ENCODE measurements at regions not wholly inside any gene's neighbourhood (a gene's known extent, or its start where the extent isn't known, plus 50 kb on each side); places are given as distances from the start of the nearest gene placed in this dataset.

DNA sequence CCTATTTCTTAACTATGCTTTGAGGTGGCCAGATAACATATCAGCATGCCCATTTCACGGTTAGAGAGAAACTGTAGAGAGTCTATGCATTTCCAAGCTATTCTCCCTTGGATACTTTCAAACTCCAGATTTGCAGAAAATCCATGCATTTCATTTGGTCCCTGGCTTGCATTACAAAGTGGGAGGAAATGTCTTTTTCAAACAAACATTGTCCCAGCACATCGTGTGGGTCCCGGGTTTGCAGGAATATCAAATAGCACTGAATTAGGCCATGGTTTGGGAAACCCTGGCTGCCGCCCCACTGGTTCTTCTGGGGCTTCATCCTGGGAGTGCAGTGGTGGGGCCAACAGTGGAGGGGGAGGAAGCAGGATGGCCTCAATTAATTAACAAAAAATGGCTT, 171.9 kb downstream of the IRX5 start:
- Mint-ChIP-seq H3K9me3 (peaks cover 0 to 7% (median 0%) of the 10 kb centered on the region in 6 donors), H3K4me3 (no peak overlapping the region), H3K27me3 (ENCODE audit: low read depth in 3 of 3) (peaks cover 0 to 6% (median 0%) of the 10 kb centered on the region in 3 donors), H3K36me3 (no peaks in the 10 kb centered on the region), H3K27ac (no peak overlapping the region), H3K4me1 (no peaks in the 10 kb centered on the region)
- no peak for DNase-seq

DNA sequence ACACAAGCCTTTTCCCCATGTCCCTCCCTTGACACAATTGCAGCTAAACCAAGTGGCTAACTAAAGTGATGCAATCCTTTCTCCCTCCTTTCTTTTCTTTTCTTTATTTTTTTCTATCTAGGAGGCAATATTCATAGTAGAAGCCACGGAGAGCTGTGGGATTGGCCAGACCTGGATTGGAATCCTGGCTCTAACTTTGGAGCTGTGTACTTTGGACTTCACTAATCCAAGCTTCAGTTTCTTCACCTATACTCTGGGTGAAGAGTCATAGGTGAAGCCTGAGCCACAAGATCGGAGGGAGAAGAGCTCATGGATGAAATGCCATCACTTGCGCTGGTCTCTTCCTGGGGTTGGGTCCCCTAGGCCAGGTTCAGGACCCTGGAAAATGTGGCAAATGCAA, 177.2 kb downstream of the IRX5 start:
- H3K27ac Mint-ChIP-seq: no peak overlapping the region
- no peaks in the 10 kb centered on the region for H3K36me3 Mint-ChIP-seq
- no peak overlapping the region for H3K4me3 Mint-ChIP-seq
- H3K4me1 Mint-ChIP-seq: no peaks in the 10 kb centered on the region
- peaks cover 3 to 4% (median 3%) of the 10 kb centered on the region in 3 donors for H3K27me3 Mint-ChIP-seq (ENCODE audit: low read depth in 3 of 3)
- DNase-seq: no peak
- H3K9me3 Mint-ChIP-seq: no peaks in the 10 kb centered on the region

DNA sequence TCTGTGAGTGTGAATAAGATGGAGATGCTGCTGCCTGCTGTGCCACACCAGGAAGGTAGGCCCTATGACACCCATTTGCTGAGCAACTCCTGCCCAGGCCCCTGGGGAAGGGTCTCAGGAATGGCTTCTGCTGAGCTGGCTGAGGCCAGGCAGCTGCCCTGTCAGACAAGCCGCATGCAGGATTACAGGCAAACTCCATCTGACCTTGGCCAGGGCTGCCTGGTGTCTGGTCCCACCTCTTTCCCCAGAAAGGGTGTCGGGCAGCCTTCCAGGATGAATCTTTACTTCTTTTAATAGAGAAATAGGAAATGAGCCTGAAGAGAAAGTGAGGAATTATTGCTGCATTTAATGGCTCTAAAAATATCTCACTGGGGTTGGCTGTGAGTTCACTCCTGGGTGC, 182.5 kb downstream of the IRX5 start:
- Mint-ChIP-seq H3K27ac (no peak overlapping the region), H3K4me1 (no peaks in the 10 kb centered on the region), H3K4me3 (no peak overlapping the region), H3K36me3 (no peaks in the 10 kb centered on the region), H3K27me3 (ENCODE audit: low read depth in 3 of 3) (peaks cover 0 to 4% (median 4%) of the 10 kb centered on the region in 3 donors), H3K9me3 (no peaks in the 10 kb centered on the region)
- DNase-seq: no peak

GRCh38 chr16:55115506-55115905, 184.8 kb downstream of the IRX5 start:
- no peak overlapping the region for H3K27ac Mint-ChIP-seq

DNA sequence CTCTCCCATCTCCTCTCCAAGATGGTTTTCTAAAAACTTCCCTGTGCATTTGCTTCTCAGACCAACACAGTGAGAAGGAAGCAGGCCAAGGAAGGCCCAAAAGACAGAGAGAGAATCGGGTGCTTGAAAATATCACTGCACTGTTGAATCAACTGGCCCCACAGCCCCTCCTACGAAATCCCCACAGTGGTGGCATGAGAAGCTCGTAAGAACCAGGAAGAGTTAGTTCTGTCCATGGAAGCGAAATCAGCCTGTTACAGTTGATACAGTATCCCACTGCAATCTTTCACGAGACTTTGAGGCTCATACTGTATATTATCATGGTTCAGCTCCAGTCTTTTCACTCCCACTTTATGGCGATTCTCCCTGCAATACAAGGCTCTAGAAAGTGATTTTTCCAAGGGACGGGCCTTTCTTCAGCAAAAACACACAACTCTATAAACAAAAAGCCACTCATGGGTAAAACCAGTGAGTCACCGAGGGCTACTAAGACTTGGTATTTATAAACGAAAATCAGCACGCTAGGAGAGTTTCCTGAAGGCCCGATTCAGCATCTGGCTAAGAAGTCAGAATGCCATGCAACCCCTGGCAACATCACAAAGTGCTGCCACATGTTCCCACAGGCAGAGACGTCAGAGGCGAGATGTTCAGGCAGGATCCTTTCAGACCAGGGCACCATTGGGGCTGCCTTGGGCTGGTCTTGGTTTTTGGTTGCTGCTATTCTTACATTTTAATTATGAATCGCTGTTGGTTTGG, 185.7 kb downstream of the IRX5 start:
- H3K4me1 Mint-ChIP-seq: no peaks in the 10 kb centered on the region
- no peak for DNase-seq
- H3K4me3 Mint-ChIP-seq: no peak overlapping the region
- no peaks in the 10 kb centered on the region for H3K9me3 Mint-ChIP-seq
- H3K36me3 Mint-ChIP-seq: no peaks in the 10 kb centered on the region
- H3K27ac Mint-ChIP-seq: no peak overlapping the region
- peaks cover 0 to 7% (median 5%) of the 10 kb centered on the region in 3 donors for H3K27me3 Mint-ChIP-seq (ENCODE audit: low read depth in 3 of 3)

More at GRCh38 chr16:55115506-55115905, 184.8 kb downstream of the IRX5 start:
- no peak overlapping the region for H3K4me3 Mint-ChIP-seq
- peaks cover 0 to 5% (median 4%) of the 10 kb centered on the region in 3 donors for H3K27me3 Mint-ChIP-seq (ENCODE audit: low read depth in 3 of 3)
- no peaks in the 10 kb centered on the region for H3K36me3 Mint-ChIP-seq
- DNase-seq: no peak
- H3K9me3 Mint-ChIP-seq: no peaks in the 10 kb centered on the region
- no peaks in the 10 kb centered on the region for H3K4me1 Mint-ChIP-seq

DNA sequence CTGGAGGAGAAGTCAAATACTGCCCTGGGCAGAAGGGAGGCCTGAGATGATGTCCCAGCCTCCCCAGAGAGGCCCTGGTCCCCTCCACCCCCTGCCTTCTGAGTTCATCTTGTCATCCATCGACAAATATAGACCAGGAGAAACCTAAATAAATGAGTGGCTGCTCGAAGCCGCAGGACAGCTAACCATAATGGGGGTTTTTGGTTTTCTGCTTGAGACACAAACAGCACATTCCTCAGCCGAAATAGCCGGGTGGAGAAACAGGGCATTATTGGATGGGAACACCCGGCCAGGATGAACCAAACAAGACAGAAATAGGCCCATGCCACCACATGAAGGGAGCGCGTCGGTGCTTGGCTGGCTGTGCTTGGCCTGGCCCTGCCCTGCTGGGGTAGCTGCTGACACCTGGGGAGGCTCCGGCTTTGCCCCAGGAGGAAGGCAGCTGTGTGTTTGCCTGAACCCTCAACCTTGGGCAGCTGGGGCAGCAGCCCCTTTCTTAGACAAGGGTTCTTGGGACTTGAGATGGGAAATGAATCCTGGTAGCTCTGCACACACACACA, 188.1 kb downstream of the IRX5 start:
- peaks cover 0 to 5% (median 5%) of the 10 kb centered on the region in 3 donors for H3K27me3 Mint-ChIP-seq (ENCODE audit: low read depth in 3 of 3)
- H3K4me1 Mint-ChIP-seq: no peaks in the 10 kb centered on the region
- H3K9me3 Mint-ChIP-seq: no peaks in the 10 kb centered on the region
- no peak for DNase-seq
- no peaks in the 10 kb centered on the region for H3K36me3 Mint-ChIP-seq
- H3K4me3 Mint-ChIP-seq: no peak overlapping the region
- H3K27ac Mint-ChIP-seq: no peak overlapping the region

DNA sequence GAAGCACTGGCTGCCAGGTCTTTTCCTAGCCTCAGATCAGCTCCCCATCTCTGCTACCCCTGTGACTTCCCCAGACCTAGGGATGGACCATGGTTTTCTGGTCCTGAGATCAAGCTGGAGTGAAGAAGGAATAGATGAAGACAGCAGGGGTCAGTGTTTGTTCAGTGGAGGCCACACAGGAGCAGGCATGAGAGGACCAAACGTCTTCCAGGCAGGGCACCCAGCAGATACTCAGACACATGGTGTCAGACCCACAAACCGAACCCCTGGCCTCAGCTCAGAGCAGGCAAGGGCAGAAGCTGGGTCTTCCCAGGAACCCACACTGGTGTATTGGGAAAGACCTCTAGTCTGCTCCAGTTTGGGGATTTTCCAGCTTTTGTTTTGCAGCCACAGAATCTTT, 189.7 kb downstream of the IRX5 start:
- H3K4me1 Mint-ChIP-seq: no peaks in the 10 kb centered on the region
- H3K36me3 Mint-ChIP-seq: no peaks in the 10 kb centered on the region
- peaks cover 0 to 5% (median 5%) of the 10 kb centered on the region in 3 donors for H3K27me3 Mint-ChIP-seq (ENCODE audit: low read depth in 3 of 3)
- no peak overlapping the region for H3K27ac Mint-ChIP-seq
- no peak overlapping the region for H3K4me3 Mint-ChIP-seq
- no peaks in the 10 kb centered on the region for H3K9me3 Mint-ChIP-seq
- no peak for DNase-seq

- Mint-ChIP-seq H3K27me3 (ENCODE audit: low read depth in 3 of 3) (peaks cover 0 to 5% (median 5%) of the 10 kb centered on the region in 3 donors), H3K36me3 (no peaks in the 10 kb centered on the region), H3K27ac (no peak overlapping the region), H3K9me3 (no peaks in the 10 kb centered on the region), H3K4me1 (no peaks in the 10 kb centered on the region), H3K4me3 (no peak overlapping the region)
- DNase-seq: no peak
Observed at GRCh38 chr16:55120826-55121225, 190.2 kb downstream of the IRX5 start.

DNA sequence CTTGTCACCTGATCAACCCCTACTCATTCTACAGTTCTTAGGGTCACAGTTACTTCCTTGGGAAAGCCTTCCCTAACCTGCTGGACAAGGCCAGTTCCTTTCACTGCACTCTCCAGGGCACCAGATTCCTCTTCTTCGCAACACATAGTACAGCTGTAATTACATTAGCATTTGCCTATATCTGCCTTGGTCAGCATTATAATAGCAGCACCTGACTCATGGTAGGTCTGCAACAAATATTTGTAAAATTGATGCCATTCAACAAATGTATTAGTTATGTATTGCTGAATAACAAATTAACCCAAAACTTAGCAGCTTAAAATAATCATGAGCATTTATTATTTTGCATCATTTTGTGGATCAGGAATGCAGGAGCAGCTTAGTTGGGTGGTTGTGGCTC, 193.0 kb downstream of the IRX5 start:
- DNase-seq: no peak
- H3K9me3 Mint-ChIP-seq: peaks cover 0 to 3% (median 0%) of the 10 kb centered on the region in 6 donors
- H3K27ac Mint-ChIP-seq: no peak overlapping the region
- H3K36me3 Mint-ChIP-seq: no peaks in the 10 kb centered on the region
- no peaks in the 10 kb centered on the region for H3K4me1 Mint-ChIP-seq
- no peak overlapping the region for H3K4me3 Mint-ChIP-seq
- H3K27me3 Mint-ChIP-seq (ENCODE audit: low read depth in 3 of 3): peaks cover 0 to 3% (median 0%) of the 10 kb centered on the region in 3 donors

DNA sequence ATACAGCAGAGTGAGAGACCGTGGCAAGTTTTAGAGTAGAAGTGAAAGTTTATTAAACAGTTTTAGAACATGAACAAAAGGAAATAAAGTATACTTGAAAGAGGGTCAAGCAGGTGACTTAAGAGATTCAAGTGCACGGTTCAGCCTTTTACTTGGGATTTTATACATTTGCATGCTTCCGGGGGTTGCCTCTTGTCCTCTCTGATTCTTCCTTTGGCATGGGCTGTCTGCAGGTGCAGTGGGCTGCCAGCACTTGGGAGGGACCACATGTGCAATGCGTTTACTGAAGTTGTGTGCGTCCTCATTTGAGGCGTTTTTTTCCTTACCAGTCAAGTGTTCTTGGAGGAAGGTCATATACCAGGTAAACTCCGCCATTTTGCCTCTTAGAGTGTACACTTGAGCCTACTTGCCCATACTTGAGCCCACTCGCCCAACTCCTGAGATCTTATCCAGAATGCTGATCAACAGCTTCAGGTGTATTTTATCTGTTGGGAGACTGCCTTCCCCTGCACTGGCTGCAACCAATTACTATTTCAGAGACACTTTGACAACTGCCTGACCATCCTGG, 195.2 kb downstream of the IRX5 start:
- no peaks in the 10 kb centered on the region for H3K4me1 Mint-ChIP-seq
- H3K4me3 Mint-ChIP-seq: no peak overlapping the region
- H3K27me3 Mint-ChIP-seq (ENCODE audit: low read depth in 3 of 3): peaks cover 0 to 4% (median 0%) of the 10 kb centered on the region in 3 donors
- peaks cover 0 to 3% (median 0%) of the 10 kb centered on the region in 6 donors for H3K9me3 Mint-ChIP-seq
- no peak for DNase-seq
- H3K27ac Mint-ChIP-seq: no peak overlapping the region
- H3K36me3 Mint-ChIP-seq: no peaks in the 10 kb centered on the region

DNA sequence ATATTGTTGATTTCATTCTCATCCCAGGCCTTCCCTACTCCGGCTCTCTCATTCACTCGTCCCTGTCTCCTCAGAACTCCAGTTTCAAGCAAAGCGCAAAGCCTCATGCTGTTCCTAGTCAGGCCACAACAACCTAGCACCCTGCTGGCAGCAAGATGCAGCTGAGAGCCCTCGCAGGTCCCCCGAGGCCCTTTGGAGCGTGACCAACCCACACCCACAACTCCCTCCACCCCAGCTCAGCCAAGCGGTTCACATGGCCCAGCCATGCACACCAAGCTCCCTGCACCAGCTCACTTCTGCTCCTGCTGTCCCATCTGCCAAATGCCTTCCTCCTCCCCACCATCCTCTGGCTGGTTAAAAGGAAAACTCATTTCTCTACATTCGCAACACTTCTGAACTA, 195.8 kb downstream of the IRX5 start:
- H3K36me3 Mint-ChIP-seq: no peaks in the 10 kb centered on the region
- DNase-seq: no peak
- no peaks in the 10 kb centered on the region for H3K4me1 Mint-ChIP-seq
- H3K27me3 Mint-ChIP-seq (ENCODE audit: low read depth in 3 of 3): peaks cover 0 to 2% (median 0%) of the 10 kb centered on the region in 3 donors
- peaks cover 0 to 3% (median 0%) of the 10 kb centered on the region in 6 donors for H3K9me3 Mint-ChIP-seq
- H3K4me3 Mint-ChIP-seq: no peak overlapping the region
- H3K27ac Mint-ChIP-seq: no peak overlapping the region

DNA sequence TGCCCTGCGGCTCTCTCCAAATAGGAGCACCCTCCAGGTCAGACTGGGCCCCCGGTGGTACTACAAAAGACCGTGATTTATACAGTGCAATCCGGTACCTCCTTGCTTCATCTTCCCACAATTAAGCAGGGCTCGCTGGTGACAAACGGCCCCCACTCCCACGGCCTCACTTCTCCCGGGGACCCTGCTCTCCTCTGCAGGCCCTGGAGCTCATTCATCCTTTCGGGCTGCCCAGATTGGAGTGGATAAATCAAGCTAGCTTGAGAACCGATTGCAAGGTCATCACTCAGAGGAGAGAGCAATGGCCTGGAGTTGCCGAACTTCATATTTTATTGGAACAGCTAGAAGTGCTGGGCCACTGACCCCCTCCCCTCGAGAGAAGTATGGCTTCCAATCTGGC, 193.5 kb upstream of the IRX6 start:
- H3K36me3 Mint-ChIP-seq: no peaks in the 10 kb centered on the region
- peaks cover 0 to 3% (median 0%) of the 10 kb centered on the region in 6 donors for H3K9me3 Mint-ChIP-seq
- no peak overlapping the region for H3K27ac Mint-ChIP-seq
- peaks cover 0 to 3% (median 2%) of the 10 kb centered on the region in 3 donors for H3K27me3 Mint-ChIP-seq (ENCODE audit: low read depth in 3 of 3)
- H3K4me3 Mint-ChIP-seq: no peak overlapping the region
- no peaks in the 10 kb centered on the region for H3K4me1 Mint-ChIP-seq
- no peak for DNase-seq

DNA sequence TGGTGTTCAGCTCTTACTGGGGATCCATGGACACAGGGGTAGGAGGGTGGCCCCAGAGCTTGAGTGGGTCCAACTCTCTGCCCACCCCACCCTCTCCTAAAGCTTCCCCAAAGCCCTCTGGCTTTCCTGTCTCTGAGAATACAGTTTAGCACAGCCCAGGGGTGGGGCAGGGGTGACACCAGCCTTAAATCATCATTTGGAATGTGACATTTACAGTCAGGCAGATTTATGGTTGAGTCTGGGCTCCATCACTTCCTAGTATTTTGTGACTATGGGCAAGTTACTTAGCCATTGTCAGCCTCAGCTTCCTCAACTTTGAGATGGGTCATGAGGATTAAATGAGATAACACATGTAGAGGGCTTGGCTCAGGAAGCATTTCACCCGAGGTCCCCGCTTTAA, 193.1 kb upstream of the IRX6 start:
- Mint-ChIP-seq H3K4me1 (no peaks in the 10 kb centered on the region), H3K27ac (no peak overlapping the region), H3K4me3 (no peak overlapping the region), H3K36me3 (no peaks in the 10 kb centered on the region), H3K9me3 (peaks cover 0 to 3% (median 0%) of the 10 kb centered on the region in 6 donors), H3K27me3 (ENCODE audit: low read depth in 3 of 3) (peaks cover 0 to 3% (median 2%) of the 10 kb centered on the region in 3 donors)
- DNase-seq: no peak

- Mint-ChIP-seq H3K9me3 (peaks cover 0 to 5% (median 0%) of the 10 kb centered on the region in 6 donors), H3K4me1 (no peaks in the 10 kb centered on the region), H3K27me3 (ENCODE audit: low read depth in 3 of 3) (peaks cover 3 to 6% (median 4%) of the 10 kb centered on the region in 3 donors), H3K4me3 (no peak overlapping the region), H3K27ac (no peak overlapping the region), H3K36me3 (no peaks in the 10 kb centered on the region)
- no peak for DNase-seq
Observed at GRCh38 chr16:55133654-55134053, 190.3 kb upstream of the IRX6 start.

Data from immature natural killer cell (primary cell).